Transverse colon (tissue), 4 donors: ENCODE measurements at regions not wholly inside any gene's neighbourhood (a gene's known extent, or its start where the extent isn't known, plus 50 kb on each side); places are given as distances from the start of the nearest gene placed in this dataset.

ENCODE experiments used
- DNase-seq: peaks from one replicate; pipeline ENCODE4 v3.0.0-alpha.2; 2019
- H3K27ac ChIP-seq, 4 donors: fragments of 200-600 bp; sonication (generic); 2 replicates each; pipeline ENCODE4 v1.5.1; 2016 to 2018; ENCODE audit warnings: inconsistent platforms in 4 of 4
- H3K27me3 ChIP-seq: fragments of 200-600 bp; sonication (generic); 2 replicates; pipeline ENCODE4 v1.5.1; 2017; ENCODE audit warnings: inconsistent platforms
- H3K36me3 ChIP-seq, 4 donors: fragments of 200-600 bp; sonication (generic); 2 replicates each; pipeline ENCODE4 v1.5.1; 2017 to 2019; ENCODE audit warnings: inconsistent platforms in 4 of 4
- H3K4me1 ChIP-seq, 4 donors: fragments of 200-600 bp; sonication (generic); 2 replicates each; pipeline ENCODE4 v1.5.1; 2017 to 2020; ENCODE audit warnings: inconsistent platforms in 4 of 4
- H3K4me3 ChIP-seq, 4 donors: fragments of 200-600 bp; sonication (generic); 1 replicate in 1 of 4; 2 replicates in 3 of 4; pipeline versions ENCODE4 v1.5.1 to v1.6.1; 2017 to 2019; ENCODE audit warnings: inconsistent platforms in 4 of 4
- H3K9me3 ChIP-seq, 2 donors: fragments of 200-600 bp; sonication (generic); 2 replicates each; pipeline ENCODE4 v1.5.1; 2017 to 2019; ENCODE audit warnings: inconsistent platforms in 2 of 2
- CTCF ChIP-seq, 5 experiments: fragments of 200-600 bp in 3 of 5; fragments of 450-650 bp in 2 of 5; sonication (generic) in 3 of 5; IDR thresholded peaks; 1 replicate in 2 of 5; 2 replicates in 3 of 5; pipeline ENCODE4 v1.5.1; 2016 to 2017; ENCODE audit warnings: antibody characterized with exemption in 5 of 5, inconsistent platforms in 3 of 5, mild to moderate bottlenecking in 2 of 5, moderate library complexity in 1 of 5
- EP300 ChIP-seq: sonication (generic); formaldehyde crosslinking; IDR thresholded peaks from one replicate; pipeline ENCODE4 v1.6.1; 2017; ENCODE audit warnings: antibody characterized with exemption, low read depth
- POLR2A ChIP-seq: fragments of 450-650 bp; IDR thresholded peaks from one replicate; pipeline ENCODE4 v1.6.1; 2016; ENCODE audit warnings: antibody characterized with exemption, mild to moderate bottlenecking, moderate library complexity
- POLR2AphosphoS5 ChIP-seq, 3 donors: sonication (generic); formaldehyde crosslinking; IDR thresholded peaks; one replicate each; pipeline ENCODE4 v1.6.1; 2016; ENCODE audit warnings: antibody characterized with exemption in 3 of 3
- WGBS, 2 donors: methylation state at CpG; one replicate each; pipeline ENCODE4 v1.1.5; 2018; ENCODE audit warnings: low coverage in 1 of 2; 5-methylcytosine and 5-hydroxymethylcytosine counted together
- in situ Hi-C, 4 donors: fragments of 200-750 bp; cut with MboI; loops; one replicate each; pipeline versions ENCODE4 v1.15.0 to v1.15.1; 2017; ENCODE audit warnings: low sequenced_read_pairs in 3 of 4, low pct_ligation_motif_present in 1 of 4, low pct_unique_long_range_greater_than_20kb in 1 of 4
- intact Hi-C: fragments of 100-400 bp; cut with DNase I; formaldehyde crosslinking; loops from one replicate; pipeline ENCODE4 v1.15.1; 2023; ENCODE audit warnings: low total_unique reads

- Histone ChIP-seq H3K9me3 (no peaks in the 10 kb centered on the region), H3K27ac (peak overlapping the region; percentile 96 to 100 (median 100)), H3K36me3 (no peaks in the 10 kb centered on the region), H3K4me3 (no peak overlapping the region), H3K27me3 (no peaks in the 10 kb centered on the region), H3K4me1 (peaks cover 42 to 92% (median 60%) of the 10 kb centered on the region in 4 donors)
- 83 to 88% methylated on average over 12 to 14 of the region's 14 CpGs for WGBS, 2 donors
- no peak for DNase-seq
- no peak for TF ChIP-seq POLR2AphosphoS5 (IDR thresholded peaks at IDR 0.05)
- TF ChIP-seq CTCF (IDR thresholded peaks at IDR 0.05): peak in 1 of 5 experiments; percentile 14
- TF ChIP-seq POLR2A: no peak
- no peak for TF ChIP-seq EP300
- intact Hi-C loops: no loop called here
- in situ Hi-C loops: no loop called here
Observed at GRCh38 chr22:46060292-46061123, 83.5 kb upstream of the WNT7B start.

GRCh38 chr22:46061124-46061500, 84.2 kb upstream of the WNT7B start:
- no peak for TF ChIP-seq EP300
- no peak for TF ChIP-seq CTCF (IDR thresholded peaks at IDR 0.05)
- no peak for TF ChIP-seq POLR2AphosphoS5 (IDR thresholded peaks at IDR 0.05)
- no peak for TF ChIP-seq POLR2A
- H3K4me3 ChIP-seq: no peak overlapping the region
- H3K36me3 ChIP-seq: no peaks in the 10 kb centered on the region
- in situ Hi-C loops: no loop called here
- no peaks in the 10 kb centered on the region for H3K27me3 ChIP-seq
- H3K27ac ChIP-seq: peak overlapping the region; percentile 96 to 100 (median 100)
- 81 to 98% methylated on average over 6 to 38 of the region's 38 CpGs for WGBS, 2 donors
- peaks cover 43 to 92% (median 58%) of the 10 kb centered on the region in 4 donors for H3K4me1 ChIP-seq
- H3K9me3 ChIP-seq: no peaks in the 10 kb centered on the region
- intact Hi-C loops: no loop called here
- DNase-seq: peak; percentile 3

GRCh38 chr22:46061501-46062231, 84.7 kb upstream of the WNT7B start:
- peak; percentile 11 for DNase-seq
- no peaks in the 10 kb centered on the region for H3K36me3 ChIP-seq
- intact Hi-C loops (no loop called here), in situ Hi-C loops (no loop called here)
- H3K27me3 ChIP-seq: no peaks in the 10 kb centered on the region
- H3K9me3 ChIP-seq: no peaks in the 10 kb centered on the region
- H3K4me1 ChIP-seq: peaks cover 44 to 92% (median 57%) of the 10 kb centered on the region in 4 donors
- TF ChIP-seq POLR2AphosphoS5 (IDR thresholded peaks at IDR 0.05): no peak
- TF ChIP-seq CTCF (IDR thresholded peaks at IDR 0.05): no peak
- TF ChIP-seq EP300: no peak
- no peak for TF ChIP-seq POLR2A
- H3K27ac ChIP-seq: peak overlapping the region; percentile 96 to 100 (median 100)
- H3K4me3 ChIP-seq: no peak overlapping the region
- 86% methylated on average over 73 of the region's 79 CpGs; no CpG with 5 or more reads in 1 of the 2 donors for WGBS, 2 donors

GRCh38 chr22:46062232-46062615, 85.3 kb upstream of the WNT7B start:
- no peak for TF ChIP-seq POLR2AphosphoS5 (IDR thresholded peaks at IDR 0.05)
- no peak for TF ChIP-seq EP300
- TF ChIP-seq CTCF (IDR thresholded peaks at IDR 0.05): no peak
- TF ChIP-seq POLR2A: no peak
- Histone ChIP-seq H3K27me3 (no peaks in the 10 kb centered on the region), H3K4me1 (peaks cover 46 to 92% (median 57%) of the 10 kb centered on the region in 4 donors), H3K27ac (peak overlapping the region; percentile 96 to 100 (median 100)), H3K36me3 (no peaks in the 10 kb centered on the region), H3K9me3 (no peaks in the 10 kb centered on the region), H3K4me3 (no peak overlapping the region)
- intact Hi-C loops: no loop called here
- WGBS, 2 donors: 77 to 78% methylated on average over 11 to 13 of the region's 13 CpGs
- in situ Hi-C loops: no loop called here
- DNase-seq: peak; percentile 4
